BLaER1 (cell line): ENCODE measurements at regions not wholly inside any gene's neighbourhood (a gene's known extent, or its start where the extent isn't known, plus 50 kb on each side); places are given as distances from the start of the nearest gene placed in this dataset.

Experiments
- H3K27ac ChIP-seq: shearing (Covaris generic); formaldehyde crosslinking; 2 replicates; pipeline ENCODE4 v1.8.1; 2022
- H3K27me3 ChIP-seq: shearing (Covaris generic); formaldehyde crosslinking; 2 replicates; pipeline ENCODE4 v1.8.1; 2022
- H3K36me3 ChIP-seq: shearing (Covaris generic); formaldehyde crosslinking; 2 replicates; pipeline ENCODE4 v1.8.1; 2022
- H3K4me1 ChIP-seq: shearing (Covaris generic); formaldehyde crosslinking; 2 replicates; pipeline ENCODE4 v1.8.1; 2022
- H3K4me2 ChIP-seq: shearing (Covaris generic); formaldehyde crosslinking; 2 replicates; pipeline ENCODE4 v1.8.1; 2022
- H3K4me3 ChIP-seq: shearing (Covaris generic); formaldehyde crosslinking; 2 replicates; pipeline ENCODE4 v1.8.1; 2022
- H3K9ac ChIP-seq: shearing (Covaris generic); formaldehyde crosslinking; 2 replicates; pipeline ENCODE4 v1.8.1; 2022
- H3K9me3 ChIP-seq: shearing (Covaris generic); formaldehyde crosslinking; 2 replicates; pipeline ENCODE4 v1.8.1; 2022
- H4K20me1 ChIP-seq: shearing (Covaris generic); formaldehyde crosslinking; 2 replicates; pipeline ENCODE4 v1.8.1; 2022
- Cebpa-rat ChIP-seq: shearing (Covaris generic); IDR thresholded peaks from 2 replicates; pipeline ENCODE4 v1.8.1; 2022

DNA sequence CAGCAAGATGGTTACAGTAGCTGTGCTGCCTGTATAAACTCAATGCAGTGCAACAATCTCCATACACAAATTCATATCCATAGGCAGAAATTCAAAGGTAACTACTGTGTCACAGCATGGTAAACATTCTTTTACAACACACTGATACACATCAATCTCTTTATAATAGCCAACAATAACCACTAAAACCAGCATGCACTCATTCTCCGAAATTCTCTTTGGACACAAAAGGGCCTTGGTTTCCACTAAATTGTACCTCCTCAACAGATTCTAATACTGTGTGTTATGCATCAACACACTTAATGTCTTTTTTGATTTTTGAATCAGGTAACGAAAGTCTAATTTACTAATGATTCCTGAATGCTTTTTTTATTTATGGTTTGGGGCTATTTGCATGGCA is 1323.7 kb downstream of the GRIK2 start:
- Histone ChIP-seq H3K9me3 (no peaks in the 10 kb centered on the region), H3K4me2 (no peak overlapping the region), H3K4me3 (no peak overlapping the region), H3K36me3 (no peaks in the 10 kb centered on the region), H3K4me1 (no peaks in the 10 kb centered on the region), H3K9ac (no peak overlapping the region), H4K20me1 (no peaks in the 10 kb centered on the region), H3K27me3 (no peaks in the 10 kb centered on the region), H3K27ac (no peak overlapping the region)
- no peak for TF ChIP-seq Cebpa-rat

DNA sequence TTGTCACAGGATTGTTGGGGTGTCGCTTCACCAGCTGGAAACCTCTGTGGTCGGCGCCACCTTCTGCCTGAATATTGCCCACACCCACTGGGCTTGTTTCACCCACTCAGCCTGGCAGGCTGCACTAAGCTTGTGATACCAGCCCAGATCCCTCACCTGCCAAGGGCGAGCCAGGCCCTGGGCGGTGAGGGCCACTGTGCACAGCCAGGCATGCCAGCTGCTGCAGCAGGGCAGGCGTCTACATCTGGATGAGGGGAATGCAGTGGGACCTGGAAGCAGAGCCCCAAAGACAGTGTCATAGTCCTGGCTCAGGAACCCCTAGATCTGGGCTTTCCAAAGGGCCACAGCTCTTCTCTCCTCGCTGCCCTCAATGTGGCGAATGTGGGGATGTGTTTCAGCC is 1307.5 kb downstream of the GRIK2 start:
- Histone ChIP-seq H3K4me1 (no peaks in the 10 kb centered on the region), H3K27ac (no peak overlapping the region), H3K36me3 (no peaks in the 10 kb centered on the region), H4K20me1 (no peaks in the 10 kb centered on the region), H3K4me3 (no peak overlapping the region), H3K4me2 (no peak overlapping the region), H3K27me3 (no peaks in the 10 kb centered on the region), H3K9me3 (no peaks in the 10 kb centered on the region), H3K9ac (no peak overlapping the region)
- TF ChIP-seq Cebpa-rat, result no peak

DNA sequence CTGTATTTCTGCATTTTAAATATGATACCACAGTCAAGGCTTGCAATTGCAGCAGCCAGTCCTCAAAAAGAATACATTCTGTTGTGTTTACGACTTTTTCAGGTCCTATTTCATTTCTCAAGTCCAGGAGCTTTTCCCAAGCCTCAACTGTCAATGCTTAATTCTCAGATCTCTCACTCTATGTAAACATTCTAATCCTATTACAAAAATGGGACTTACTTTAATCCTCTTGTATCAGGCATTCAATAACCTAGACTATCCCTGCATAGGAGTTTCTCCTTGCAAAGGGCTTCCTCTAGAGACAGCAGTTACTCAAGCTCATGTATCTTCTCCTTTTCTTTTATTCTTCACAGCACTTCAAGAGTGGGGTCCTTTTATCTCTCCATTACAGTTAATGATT is 1293.0 kb downstream of the GRIK2 start:
- no peak overlapping the region for H3K4me3 ChIP-seq
- TF ChIP-seq Cebpa-rat, result no peak
- H4K20me1 ChIP-seq, result no peaks in the 10 kb centered on the region
- H3K4me1 ChIP-seq, result no peaks in the 10 kb centered on the region
- no peak overlapping the region for H3K27ac ChIP-seq
- H3K27me3 ChIP-seq, result no peaks in the 10 kb centered on the region
- no peaks in the 10 kb centered on the region for H3K9me3 ChIP-seq
- no peak overlapping the region for H3K4me2 ChIP-seq
- no peaks in the 10 kb centered on the region for H3K36me3 ChIP-seq
- H3K9ac ChIP-seq, result no peak overlapping the region

DNA sequence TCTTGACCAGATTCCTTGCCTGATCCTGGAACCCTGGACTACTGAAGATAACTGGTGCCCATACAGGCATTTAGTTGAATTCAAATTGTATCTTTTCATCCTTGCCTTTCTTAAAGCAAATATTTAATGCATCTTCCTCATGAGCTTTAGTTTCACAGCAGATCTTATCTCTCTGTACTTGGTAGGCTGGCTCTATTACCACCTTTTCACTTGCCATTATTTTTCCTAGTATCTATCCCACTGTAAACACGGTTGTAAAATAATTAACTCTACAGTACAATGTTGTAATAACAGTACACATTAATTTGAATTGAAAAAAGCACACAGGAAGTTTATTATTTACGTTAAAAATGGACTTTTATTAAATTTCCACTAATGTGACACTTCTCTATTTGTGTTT is 1286.9 kb downstream of the GRIK2 start:
- no peaks in the 10 kb centered on the region for H3K9me3 ChIP-seq
- H3K9ac ChIP-seq, result no peak overlapping the region
- H3K27ac ChIP-seq, result no peak overlapping the region
- H3K4me3 ChIP-seq, result no peak overlapping the region
- no peaks in the 10 kb centered on the region for H4K20me1 ChIP-seq
- H3K4me2 ChIP-seq, result no peak overlapping the region
- no peak for TF ChIP-seq Cebpa-rat
- H3K36me3 ChIP-seq, result no peaks in the 10 kb centered on the region
- H3K27me3 ChIP-seq, result no peaks in the 10 kb centered on the region
- H3K4me1 ChIP-seq, result no peaks in the 10 kb centered on the region

DNA sequence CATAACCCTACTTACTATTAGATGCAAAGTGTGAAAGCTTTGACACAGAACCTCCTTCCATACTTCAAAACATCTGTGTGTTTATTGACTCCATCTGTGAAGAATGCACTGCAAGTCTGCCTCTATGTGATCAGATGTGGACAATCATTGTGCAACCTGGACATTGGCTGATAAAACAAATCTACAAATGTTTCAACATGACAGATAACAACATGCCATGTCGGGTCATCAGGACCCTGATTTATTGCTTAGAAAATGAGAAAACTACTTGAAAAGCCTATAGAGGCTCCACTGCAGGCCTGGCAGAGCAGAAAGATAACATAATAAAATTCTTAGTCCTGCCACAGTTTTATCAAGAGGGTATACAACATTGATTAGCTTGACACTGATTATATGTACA is 1286.4 kb downstream of the GRIK2 start:
- Histone ChIP-seq H3K9ac (no peak overlapping the region), H4K20me1 (no peaks in the 10 kb centered on the region), H3K27me3 (no peaks in the 10 kb centered on the region), H3K36me3 (no peaks in the 10 kb centered on the region), H3K4me1 (no peaks in the 10 kb centered on the region), H3K27ac (no peak overlapping the region), H3K9me3 (no peaks in the 10 kb centered on the region), H3K4me2 (no peak overlapping the region), H3K4me3 (no peak overlapping the region)
- TF ChIP-seq Cebpa-rat, result no peak

DNA sequence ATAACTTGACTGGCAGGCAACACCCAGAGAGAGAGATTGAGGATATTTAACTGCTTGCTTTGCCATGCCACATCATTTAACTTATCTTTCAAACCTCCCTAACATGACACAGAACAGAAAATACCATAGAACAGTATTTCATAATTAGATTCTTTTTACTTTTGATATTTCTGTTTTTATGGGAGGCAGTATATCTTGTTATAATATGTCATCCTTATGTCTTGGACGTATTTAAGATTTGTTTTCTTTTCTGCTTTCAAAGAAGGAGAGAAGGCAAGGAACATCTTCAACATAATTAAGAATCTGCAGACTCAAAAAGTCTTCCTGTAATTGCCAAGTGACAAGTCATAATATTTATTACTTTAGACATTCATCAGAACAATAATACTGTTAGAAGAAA is 1283.7 kb downstream of the GRIK2 start:
- Histone ChIP-seq H3K9ac (no peak overlapping the region), H3K27ac (no peak overlapping the region), H3K27me3 (no peaks in the 10 kb centered on the region), H3K4me2 (no peak overlapping the region), H3K4me3 (no peak overlapping the region), H3K36me3 (no peaks in the 10 kb centered on the region), H3K4me1 (no peaks in the 10 kb centered on the region), H3K9me3 (no peaks in the 10 kb centered on the region), H4K20me1 (no peaks in the 10 kb centered on the region)
- no peak for TF ChIP-seq Cebpa-rat

DNA sequence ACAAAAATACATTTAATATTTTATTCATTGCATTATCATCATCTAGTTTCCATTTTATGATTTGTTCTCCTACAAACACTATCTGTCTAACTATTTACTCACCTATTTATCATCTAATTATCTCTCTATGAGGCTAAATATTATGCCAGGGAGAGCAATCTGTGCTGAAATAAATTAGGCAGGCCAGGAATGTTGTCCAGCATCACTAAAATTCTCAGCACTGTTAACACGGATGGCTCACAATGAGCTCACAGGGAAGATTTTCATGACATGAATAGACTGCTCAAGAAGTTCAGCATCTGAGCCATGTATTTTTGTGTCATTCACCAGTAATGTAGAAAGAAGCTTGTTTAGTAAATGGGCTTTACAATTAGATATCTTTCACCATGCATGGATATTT is 1277.2 kb downstream of the GRIK2 start:
- no peaks in the 10 kb centered on the region for H3K9me3 ChIP-seq
- H3K27ac ChIP-seq, result no peak overlapping the region
- H3K36me3 ChIP-seq, result no peaks in the 10 kb centered on the region
- H3K4me3 ChIP-seq, result no peak overlapping the region
- H3K9ac ChIP-seq, result no peak overlapping the region
- no peaks in the 10 kb centered on the region for H4K20me1 ChIP-seq
- H3K27me3 ChIP-seq, result no peaks in the 10 kb centered on the region
- H3K4me1 ChIP-seq, result no peaks in the 10 kb centered on the region
- no peak overlapping the region for H3K4me2 ChIP-seq
- TF ChIP-seq Cebpa-rat, result no peak

DNA sequence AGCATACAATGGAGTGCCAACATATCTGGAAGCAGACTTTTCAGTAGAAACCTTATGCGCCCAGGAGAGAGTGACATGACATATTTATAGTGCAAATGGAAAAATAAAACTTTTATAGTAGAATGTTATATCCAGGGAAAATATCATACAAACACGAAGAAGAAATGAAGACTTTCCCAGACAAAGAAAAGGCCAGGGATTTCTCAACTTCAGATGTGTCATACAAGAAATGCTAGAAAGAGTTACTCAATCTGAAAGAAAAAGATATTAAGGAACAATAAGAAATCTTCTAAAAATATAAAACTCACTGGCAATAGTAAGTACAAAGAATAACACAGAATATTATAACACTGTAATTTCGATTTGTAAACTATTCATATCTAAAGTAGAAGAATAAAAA is 1269.3 kb downstream of the GRIK2 start:
- H3K9ac ChIP-seq, result no peak overlapping the region
- no peaks in the 10 kb centered on the region for H3K9me3 ChIP-seq
- no peak overlapping the region for H3K4me3 ChIP-seq
- no peaks in the 10 kb centered on the region for H3K36me3 ChIP-seq
- no peaks in the 10 kb centered on the region for H4K20me1 ChIP-seq
- H3K4me1 ChIP-seq, result no peaks in the 10 kb centered on the region
- TF ChIP-seq Cebpa-rat, result no peak
- H3K27me3 ChIP-seq, result no peaks in the 10 kb centered on the region
- H3K27ac ChIP-seq, result no peak overlapping the region
- no peak overlapping the region for H3K4me2 ChIP-seq

DNA sequence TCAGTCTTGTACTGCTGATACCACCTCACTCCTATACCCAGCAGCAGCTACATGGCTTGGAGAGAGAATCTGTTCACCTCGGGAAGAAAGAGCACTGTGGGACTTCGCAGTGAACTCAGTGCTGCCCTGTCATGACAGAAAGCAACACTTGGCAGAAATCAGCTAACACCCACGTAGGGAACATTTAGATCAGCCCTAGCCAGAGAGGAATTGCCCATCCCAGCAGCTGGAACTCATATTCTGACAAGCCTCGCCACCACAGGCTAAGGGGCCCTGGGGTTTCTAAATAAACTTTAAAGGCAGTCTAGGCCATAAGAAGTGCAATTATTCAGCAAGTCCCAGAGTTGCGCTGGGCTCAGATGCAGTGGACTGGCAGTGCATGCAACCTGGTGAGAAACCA is 1266.8 kb downstream of the GRIK2 start:
- Histone ChIP-seq H3K36me3 (no peaks in the 10 kb centered on the region), H3K9me3 (no peaks in the 10 kb centered on the region), H3K9ac (no peak overlapping the region), H3K27me3 (no peaks in the 10 kb centered on the region), H3K27ac (no peak overlapping the region), H4K20me1 (no peaks in the 10 kb centered on the region), H3K4me1 (no peaks in the 10 kb centered on the region), H3K4me3 (no peak overlapping the region), H3K4me2 (no peak overlapping the region)
- no peak for TF ChIP-seq Cebpa-rat

DNA sequence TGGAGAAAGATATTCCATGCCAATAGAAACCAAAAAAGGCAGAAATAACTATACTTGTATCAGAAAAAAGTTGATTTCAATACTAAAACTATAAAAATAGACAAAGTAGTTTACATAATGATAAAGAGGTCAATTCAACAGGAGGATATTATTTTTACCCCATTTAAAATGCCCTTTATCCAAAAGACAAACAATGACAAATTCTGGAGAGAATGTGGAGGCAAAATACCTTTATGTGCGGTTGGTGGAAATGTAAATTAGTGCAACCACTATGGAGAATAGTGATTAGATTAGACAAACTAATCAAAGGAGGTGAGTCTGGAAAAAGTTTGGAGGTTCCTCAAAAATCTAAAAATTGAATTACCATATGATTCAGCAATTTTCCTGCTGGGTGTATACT is 1262.3 kb downstream of the GRIK2 start:
- no peaks in the 10 kb centered on the region for H3K9me3 ChIP-seq
- no peaks in the 10 kb centered on the region for H3K4me1 ChIP-seq
- H3K27me3 ChIP-seq, result no peaks in the 10 kb centered on the region
- no peak overlapping the region for H3K4me2 ChIP-seq
- TF ChIP-seq Cebpa-rat, result no peak
- no peak overlapping the region for H3K9ac ChIP-seq
- H3K4me3 ChIP-seq, result no peak overlapping the region
- no peak overlapping the region for H3K27ac ChIP-seq
- no peaks in the 10 kb centered on the region for H3K36me3 ChIP-seq
- no peaks in the 10 kb centered on the region for H4K20me1 ChIP-seq

DNA sequence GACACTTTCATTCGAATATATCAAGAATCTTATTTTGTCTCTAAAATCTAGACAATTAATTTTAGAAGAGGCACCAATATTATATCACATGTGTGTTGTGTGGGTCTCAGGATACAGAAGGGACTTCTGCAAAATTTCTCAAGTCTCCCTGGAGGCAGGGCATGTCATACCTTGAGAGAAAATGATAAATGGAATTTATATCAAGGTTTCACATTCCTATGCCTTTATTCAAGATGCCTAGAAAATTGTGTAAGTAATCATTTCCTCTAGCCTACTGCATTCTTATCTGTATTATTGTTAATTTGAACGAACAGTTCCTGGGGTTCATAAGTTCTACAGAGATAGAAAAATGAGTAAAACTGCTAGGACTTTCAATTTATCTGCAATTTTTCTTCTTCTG is 1247.9 kb downstream of the GRIK2 start:
- no peaks in the 10 kb centered on the region for H4K20me1 ChIP-seq
- H3K4me3 ChIP-seq, result no peak overlapping the region
- no peak overlapping the region for H3K9ac ChIP-seq
- no peaks in the 10 kb centered on the region for H3K4me1 ChIP-seq
- H3K27me3 ChIP-seq, result no peaks in the 10 kb centered on the region
- no peak overlapping the region for H3K4me2 ChIP-seq
- no peaks in the 10 kb centered on the region for H3K36me3 ChIP-seq
- no peak overlapping the region for H3K27ac ChIP-seq
- H3K9me3 ChIP-seq, result no peaks in the 10 kb centered on the region
- TF ChIP-seq Cebpa-rat, result no peak
